ENCODE measurements at regions not wholly inside any gene's neighbourhood (a gene's known extent, or its start where the extent isn't known, plus 50 kb on each side); places are given as distances from the start of the nearest gene placed in this dataset.

- TF ChIP-seq POGZ (CRISPR knock-in tag; IDR thresholded peaks at IDR 0.05) (no peak), ZKSCAN8 (CRISPR knock-in tag; IDR thresholded peaks at IDR 0.05; ENCODE audit: borderline replicate concordance) (no peak), EZH2 (conservative IDR thresholded peaks at IDR 0.05; ENCODE audit: low read depth, low read length) (no peak), ZNF274 (CRISPR knock-in tag; IDR thresholded peaks at IDR 0.05) (no peak), FOXM1 (CRISPR knock-in tag; IDR thresholded peaks at IDR 0.05) (no peak), REST (IDR thresholded peaks at IDR 0.05; ENCODE audit: borderline replicate concordance in 1 of 2, low read depth in 1 of 2, low read length in 2 of 2) (no peak), ARNT (IDR thresholded peaks at IDR 0.05) (no peak), ZNF775 (CRISPR knock-in tag; IDR thresholded peaks at IDR 0.05; ENCODE audit: borderline replicate concordance) (no peak), ZNF660 (CRISPR knock-in tag; IDR thresholded peaks at IDR 0.05; ENCODE audit: borderline replicate concordance, low read depth) (no peak), GMEB1 (CRISPR knock-in tag; IDR thresholded peaks at IDR 0.05; ENCODE audit: borderline replicate concordance) (no peak)
- TF ChIP-seq, protein P1, sequence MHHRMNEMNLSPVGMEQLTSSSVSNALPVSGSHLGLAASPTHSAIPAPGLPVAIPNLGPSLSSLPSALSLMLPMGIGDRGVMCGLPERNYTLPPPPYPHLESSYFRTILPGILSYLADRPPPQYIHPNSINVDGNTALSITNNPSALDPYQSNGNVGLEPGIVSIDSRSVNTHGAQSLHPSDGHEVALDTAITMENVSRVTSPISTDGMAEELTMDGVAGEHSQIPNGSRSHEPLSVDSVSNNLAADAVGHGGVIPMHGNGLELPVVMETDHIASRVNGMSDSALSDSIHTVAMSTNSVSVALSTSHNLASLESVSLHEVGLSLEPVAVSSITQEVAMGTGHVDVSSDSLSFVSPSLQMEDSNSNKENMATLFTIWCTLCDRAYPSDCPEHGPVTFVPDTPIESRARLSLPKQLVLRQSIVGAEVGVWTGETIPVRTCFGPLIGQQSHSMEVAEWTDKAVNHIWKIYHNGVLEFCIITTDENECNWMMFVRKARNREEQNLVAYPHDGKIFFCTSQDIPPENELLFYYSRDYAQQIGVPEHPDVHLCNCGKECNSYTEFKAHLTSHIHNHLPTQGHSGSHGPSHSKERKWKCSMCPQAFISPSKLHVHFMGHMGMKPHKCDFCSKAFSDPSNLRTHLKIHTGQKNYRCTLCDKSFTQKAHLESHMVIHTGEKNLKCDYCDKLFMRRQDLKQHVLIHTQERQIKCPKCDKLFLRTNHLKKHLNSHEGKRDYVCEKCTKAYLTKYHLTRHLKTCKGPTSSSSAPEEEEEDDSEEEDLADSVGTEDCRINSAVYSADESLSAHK (CRISPR knock-in tag; IDR thresholded peaks at IDR 0.05; ENCODE audit: borderline replicate concordance): no peak
Measured at GRCh38 chr1:105686026-105686425, 1370.4 kb upstream of the PRMT6 start.
